ENCODE measurements at regions not wholly inside any gene's neighbourhood (a gene's known extent, or its start where the extent isn't known, plus 50 kb on each side); places are given as distances from the start of the nearest gene placed in this dataset.

DNA sequence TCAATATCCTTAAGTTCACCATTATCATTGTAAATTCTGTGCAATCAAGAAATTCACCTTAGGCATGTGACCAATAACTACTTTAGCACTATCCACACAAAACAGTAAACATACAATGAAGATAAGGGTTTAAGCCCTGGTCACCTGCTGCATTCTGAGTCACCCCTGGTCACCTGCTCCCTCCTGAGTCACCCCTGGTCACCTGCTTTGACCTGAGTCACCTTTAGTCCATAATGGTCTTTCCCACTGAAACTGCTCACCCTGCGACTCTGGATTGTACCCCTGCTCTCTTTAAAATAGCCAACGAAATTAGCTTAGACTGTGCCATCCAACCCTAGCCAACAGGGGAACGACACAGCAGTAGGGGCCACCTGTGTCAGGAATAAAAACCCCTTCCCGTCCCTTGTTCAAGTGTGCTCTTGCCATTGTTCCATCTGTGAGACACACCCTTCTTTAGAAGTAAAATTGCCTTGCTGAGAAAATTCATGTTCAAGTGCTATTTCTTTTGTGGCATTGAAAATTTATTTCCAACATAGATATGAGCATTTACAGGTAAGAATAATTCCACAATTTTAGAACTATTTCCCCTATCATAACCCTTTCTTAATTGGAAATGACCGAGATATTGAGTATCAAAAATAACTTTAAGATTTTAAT is 902.8 kb downstream of the DSC3 start:
- no peak for DNase-seq
- no peaks in the 10 kb centered on the region for H3K27me3 ChIP-seq
- no peaks in the 10 kb centered on the region for H3K4me1 ChIP-seq
- H3K4me3 ChIP-seq, result no peak overlapping the region
- no peaks in the 10 kb centered on the region for H3K36me3 ChIP-seq
- no peak overlapping the region for H3K27ac ChIP-seq
- H3K9me3 ChIP-seq, result no peaks in the 10 kb centered on the region
- no peak for TF ChIP-seq POLR2A (IDR thresholded peaks at IDR 0.05)
- TF ChIP-seq, protein P1, sequence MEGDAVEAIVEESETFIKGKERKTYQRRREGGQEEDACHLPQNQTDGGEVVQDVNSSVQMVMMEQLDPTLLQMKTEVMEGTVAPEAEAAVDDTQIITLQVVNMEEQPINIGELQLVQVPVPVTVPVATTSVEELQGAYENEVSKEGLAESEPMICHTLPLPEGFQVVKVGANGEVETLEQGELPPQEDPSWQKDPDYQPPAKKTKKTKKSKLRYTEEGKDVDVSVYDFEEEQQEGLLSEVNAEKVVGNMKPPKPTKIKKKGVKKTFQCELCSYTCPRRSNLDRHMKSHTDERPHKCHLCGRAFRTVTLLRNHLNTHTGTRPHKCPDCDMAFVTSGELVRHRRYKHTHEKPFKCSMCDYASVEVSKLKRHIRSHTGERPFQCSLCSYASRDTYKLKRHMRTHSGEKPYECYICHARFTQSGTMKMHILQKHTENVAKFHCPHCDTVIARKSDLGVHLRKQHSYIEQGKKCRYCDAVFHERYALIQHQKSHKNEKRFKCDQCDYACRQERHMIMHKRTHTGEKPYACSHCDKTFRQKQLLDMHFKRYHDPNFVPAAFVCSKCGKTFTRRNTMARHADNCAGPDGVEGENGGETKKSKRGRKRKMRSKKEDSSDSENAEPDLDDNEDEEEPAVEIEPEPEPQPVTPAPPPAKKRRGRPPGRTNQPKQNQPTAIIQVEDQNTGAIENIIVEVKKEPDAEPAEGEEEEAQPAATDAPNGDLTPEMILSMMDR (IDR thresholded peaks at IDR 0.05), result no peak
- intact Hi-C loops (cut with DNase I; ENCODE audit: low total_unique reads), result no loop called here

DNA sequence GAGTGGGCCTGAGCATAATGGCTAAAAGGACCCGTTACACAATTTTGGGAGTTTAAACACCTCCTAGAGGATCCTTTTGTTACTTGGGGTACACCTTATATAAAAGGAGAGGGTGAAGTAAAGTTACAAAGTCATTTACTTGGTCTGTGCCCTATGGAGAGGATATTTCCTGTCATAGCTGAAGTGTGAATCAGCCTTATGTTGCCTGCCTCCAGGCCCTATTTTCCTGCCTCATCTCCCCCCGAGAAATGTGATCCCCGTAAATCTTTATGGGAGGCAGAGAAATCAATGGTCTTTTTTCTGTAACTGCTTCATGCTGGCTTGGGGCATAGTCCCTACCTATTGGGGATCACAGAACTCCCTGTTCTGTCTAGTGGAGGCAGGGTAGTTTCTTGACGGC is 906.6 kb downstream of the DSC3 start:
- H3K27me3 ChIP-seq, result no peaks in the 10 kb centered on the region
- H3K9me3 ChIP-seq, result no peaks in the 10 kb centered on the region
- no peaks in the 10 kb centered on the region for H3K36me3 ChIP-seq
- intact Hi-C loops (cut with DNase I; ENCODE audit: low total_unique reads), result no loop called here
- DNase-seq, result no peak
- TF ChIP-seq, protein P1 (IDR thresholded peaks at IDR 0.05), result no peak
- no peak for TF ChIP-seq POLR2A (IDR thresholded peaks at IDR 0.05)
- no peaks in the 10 kb centered on the region for H3K4me1 ChIP-seq
- no peak overlapping the region for H3K27ac ChIP-seq
- no peak overlapping the region for H3K4me3 ChIP-seq

DNA sequence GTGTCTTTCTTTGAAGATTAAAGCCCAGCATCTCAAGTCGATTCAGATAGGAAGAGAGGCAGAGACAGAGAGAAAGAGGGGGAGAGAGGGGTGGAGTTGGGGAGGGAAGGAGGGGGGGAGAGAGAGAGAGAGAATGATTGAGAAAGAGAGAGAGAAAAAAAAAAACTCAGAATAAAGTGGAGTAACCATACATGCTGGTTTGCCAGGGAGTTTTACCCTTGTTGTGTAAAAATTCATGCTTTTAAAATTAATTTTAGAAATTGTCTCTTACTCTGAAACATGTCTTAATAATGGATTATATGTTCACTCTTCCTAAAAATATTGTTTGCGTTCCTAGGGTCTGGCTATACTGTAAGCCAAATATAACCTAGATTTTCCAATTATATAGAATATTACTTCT is 908.5 kb downstream of the DSC3 start:
- Histone ChIP-seq H3K36me3 (no peaks in the 10 kb centered on the region), H3K9me3 (no peaks in the 10 kb centered on the region), H3K27ac (no peak overlapping the region), H3K4me1 (no peaks in the 10 kb centered on the region), H3K4me3 (no peak overlapping the region), H3K27me3 (no peaks in the 10 kb centered on the region)
- no peak for TF ChIP-seq POLR2A (IDR thresholded peaks at IDR 0.05)
- TF ChIP-seq, protein P1 (IDR thresholded peaks at IDR 0.05), result no peak
- no peak for DNase-seq
- intact Hi-C loops (cut with DNase I; ENCODE audit: low total_unique reads), result no loop called here

DNA sequence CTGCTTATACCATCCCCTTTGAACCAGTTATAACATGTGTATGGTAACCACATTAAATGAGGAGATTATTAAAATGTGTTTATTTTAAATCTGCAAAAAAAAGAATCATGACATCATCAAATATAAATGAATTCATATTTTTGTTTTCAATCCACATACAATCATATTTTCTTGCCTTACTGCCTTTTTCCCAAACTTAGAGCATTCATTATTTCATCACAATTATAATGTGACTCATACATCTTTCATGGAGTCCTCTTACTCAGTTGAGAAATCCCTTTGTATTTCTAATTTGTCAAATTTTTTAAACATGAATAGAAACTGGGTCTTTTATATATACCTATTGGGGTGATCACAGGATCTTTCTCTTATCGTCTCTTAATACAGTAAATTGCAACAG is 909.6 kb downstream of the DSC3 start:
- TF ChIP-seq POLR2A (IDR thresholded peaks at IDR 0.05), result no peak
- TF ChIP-seq, protein P1 (IDR thresholded peaks at IDR 0.05), result no peak
- Histone ChIP-seq H3K36me3 (no peaks in the 10 kb centered on the region), H3K4me3 (no peak overlapping the region), H3K9me3 (no peaks in the 10 kb centered on the region), H3K27ac (no peak overlapping the region), H3K4me1 (no peaks in the 10 kb centered on the region), H3K27me3 (no peaks in the 10 kb centered on the region)
- no peak for DNase-seq
- intact Hi-C loops (cut with DNase I; ENCODE audit: low total_unique reads), result no loop called here

DNA sequence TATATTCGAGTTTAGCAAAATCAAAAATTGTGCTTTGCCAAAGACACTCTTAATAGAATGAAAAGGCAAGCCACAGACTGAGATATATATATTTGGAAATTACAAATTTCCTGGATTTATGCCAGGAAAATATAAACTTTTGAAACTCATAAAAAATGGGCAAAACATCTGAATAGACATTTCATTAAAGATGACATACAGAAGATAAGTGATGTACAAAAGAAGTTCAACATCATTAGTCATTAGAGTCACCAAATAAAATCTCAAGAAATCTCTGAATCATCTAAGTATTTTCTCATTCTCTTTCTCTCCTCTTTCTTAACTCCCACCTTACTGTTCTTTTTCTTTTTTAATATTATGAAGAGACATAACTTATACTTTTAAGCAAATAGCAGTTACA is 921.1 kb downstream of the DSC3 start:
- Histone ChIP-seq H3K36me3 (no peaks in the 10 kb centered on the region), H3K4me1 (no peaks in the 10 kb centered on the region), H3K9me3 (no peaks in the 10 kb centered on the region), H3K27me3 (no peaks in the 10 kb centered on the region), H3K27ac (no peak overlapping the region), H3K4me3 (no peak overlapping the region)
- no peak for DNase-seq
- TF ChIP-seq, protein P1 (IDR thresholded peaks at IDR 0.05), result no peak
- no peak for TF ChIP-seq POLR2A (IDR thresholded peaks at IDR 0.05)
- intact Hi-C loops (cut with DNase I; ENCODE audit: low total_unique reads), result no loop called here

Measured in uterus (tissue), 3 donors.